Uterus (tissue), 3 donors: ENCODE measurements at regions not wholly inside any gene's neighbourhood (a gene's known extent, or its start where the extent isn't known, plus 50 kb on each side); places are given as distances from the start of the nearest gene placed in this dataset.

ENCODE experiments used
- DNase-seq, 2 donors: peaks; one replicate each; pipeline ENCODE4 v3.0.0-alpha.2; 2019 to 2020
- H3K27ac ChIP-seq, 2 donors: fragments of 200-600 bp; sonication (generic); 1 replicate in 1 of 2; 2 replicates in 1 of 2; pipeline ENCODE4 v1.5.1; 2016 to 2018
- H3K27me3 ChIP-seq, 2 donors: fragments of 200-600 bp; sonication (generic); one replicate each; pipeline ENCODE4 v1.5.1; 2018 to 2019; ENCODE audit warnings: control low read depth in 1 of 2
- H3K36me3 ChIP-seq, 2 donors: fragments of 200-600 bp; sonication (generic); one replicate each; pipeline ENCODE4 v1.5.1; 2019; ENCODE audit warnings: control low read depth in 1 of 2
- H3K4me1 ChIP-seq, 2 donors: fragments of 200-600 bp; sonication (generic); one replicate each; pipeline ENCODE4 v1.5.1; 2018 to 2019; ENCODE audit warnings: control low read depth in 1 of 2
- H3K4me3 ChIP-seq, 2 donors: fragments of 200-600 bp; sonication (generic); 1 replicate in 1 of 2; 2 replicates in 1 of 2; pipeline ENCODE4 v1.5.1; 2018 to 2019; ENCODE audit warnings: mild to moderate bottlenecking in 1 of 2
- H3K9me3 ChIP-seq, 2 donors: fragments of 200-600 bp; sonication (generic); one replicate each; pipeline ENCODE4 v1.5.1; 2019; ENCODE audit warnings: control low read depth in 1 of 2
- POLR2A ChIP-seq, 2 donors: fragments of 450-650 bp; IDR thresholded peaks; one replicate each; pipeline ENCODE4 v1.6.1; 2016; ENCODE audit warnings: antibody characterized with exemption in 2 of 2, mild to moderate bottlenecking in 1 of 2, moderate library complexity in 1 of 2
- intact Hi-C: fragments of 100-400 bp; cut with DNase I; formaldehyde crosslinking; loops from one replicate; pipeline ENCODE4 v1.15.1; 2023; ENCODE audit warnings: low total_unique reads
- TF ChIP-seq, protein P1 (sequence below), 4 experiments: fragments of 200-600 bp in 2 of 4; fragments of 450-650 bp in 2 of 4; sonication (generic) in 2 of 4; IDR thresholded peaks; one replicate each; pipeline ENCODE4 v1.5.1; 2016 to 2019; ENCODE audit warnings: antibody characterized with exemption in 4 of 4, mild to moderate bottlenecking in 2 of 4, moderate library complexity in 1 of 4
- donor health status: DM: yes; HTN: yes; CAD: no.

DNA sequence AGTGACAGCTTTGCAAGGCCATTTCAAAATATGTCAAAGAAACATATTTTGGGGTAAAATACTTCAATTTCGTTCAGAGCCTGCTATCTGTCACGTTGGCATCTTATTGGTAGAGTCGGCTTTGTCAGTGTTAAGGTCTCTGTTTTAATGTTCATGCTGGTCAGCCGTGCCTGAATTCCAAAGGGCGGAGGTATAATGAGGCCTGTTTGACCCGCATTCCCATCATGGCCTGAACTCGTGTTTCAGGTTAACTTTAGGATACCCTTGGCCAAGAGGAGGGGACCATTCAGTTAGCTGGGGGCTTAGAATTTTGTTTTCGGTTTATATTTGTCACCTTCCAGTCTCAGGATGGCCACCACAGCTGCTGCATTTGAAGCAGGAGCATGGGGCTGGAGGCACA lies 236.4 kb downstream of the NFATC2 start:
- TF ChIP-seq, protein P1, sequence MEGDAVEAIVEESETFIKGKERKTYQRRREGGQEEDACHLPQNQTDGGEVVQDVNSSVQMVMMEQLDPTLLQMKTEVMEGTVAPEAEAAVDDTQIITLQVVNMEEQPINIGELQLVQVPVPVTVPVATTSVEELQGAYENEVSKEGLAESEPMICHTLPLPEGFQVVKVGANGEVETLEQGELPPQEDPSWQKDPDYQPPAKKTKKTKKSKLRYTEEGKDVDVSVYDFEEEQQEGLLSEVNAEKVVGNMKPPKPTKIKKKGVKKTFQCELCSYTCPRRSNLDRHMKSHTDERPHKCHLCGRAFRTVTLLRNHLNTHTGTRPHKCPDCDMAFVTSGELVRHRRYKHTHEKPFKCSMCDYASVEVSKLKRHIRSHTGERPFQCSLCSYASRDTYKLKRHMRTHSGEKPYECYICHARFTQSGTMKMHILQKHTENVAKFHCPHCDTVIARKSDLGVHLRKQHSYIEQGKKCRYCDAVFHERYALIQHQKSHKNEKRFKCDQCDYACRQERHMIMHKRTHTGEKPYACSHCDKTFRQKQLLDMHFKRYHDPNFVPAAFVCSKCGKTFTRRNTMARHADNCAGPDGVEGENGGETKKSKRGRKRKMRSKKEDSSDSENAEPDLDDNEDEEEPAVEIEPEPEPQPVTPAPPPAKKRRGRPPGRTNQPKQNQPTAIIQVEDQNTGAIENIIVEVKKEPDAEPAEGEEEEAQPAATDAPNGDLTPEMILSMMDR (IDR thresholded peaks at IDR 0.05) = no peak
- TF ChIP-seq POLR2A (IDR thresholded peaks at IDR 0.05) = no peak
- Histone ChIP-seq H3K4me3 (no peak overlapping the region), H3K27me3 (no peaks in the 10 kb centered on the region), H3K27ac (no peak overlapping the region), H3K36me3 (no peaks in the 10 kb centered on the region), H3K9me3 (no peaks in the 10 kb centered on the region), H3K4me1 (no peaks in the 10 kb centered on the region)
- no peak for DNase-seq
- intact Hi-C loops = loop anchor here (5.0 kb wide), 1 partner anchor 314 kb away; no protein-coding TSS in a partner anchor

DNA sequence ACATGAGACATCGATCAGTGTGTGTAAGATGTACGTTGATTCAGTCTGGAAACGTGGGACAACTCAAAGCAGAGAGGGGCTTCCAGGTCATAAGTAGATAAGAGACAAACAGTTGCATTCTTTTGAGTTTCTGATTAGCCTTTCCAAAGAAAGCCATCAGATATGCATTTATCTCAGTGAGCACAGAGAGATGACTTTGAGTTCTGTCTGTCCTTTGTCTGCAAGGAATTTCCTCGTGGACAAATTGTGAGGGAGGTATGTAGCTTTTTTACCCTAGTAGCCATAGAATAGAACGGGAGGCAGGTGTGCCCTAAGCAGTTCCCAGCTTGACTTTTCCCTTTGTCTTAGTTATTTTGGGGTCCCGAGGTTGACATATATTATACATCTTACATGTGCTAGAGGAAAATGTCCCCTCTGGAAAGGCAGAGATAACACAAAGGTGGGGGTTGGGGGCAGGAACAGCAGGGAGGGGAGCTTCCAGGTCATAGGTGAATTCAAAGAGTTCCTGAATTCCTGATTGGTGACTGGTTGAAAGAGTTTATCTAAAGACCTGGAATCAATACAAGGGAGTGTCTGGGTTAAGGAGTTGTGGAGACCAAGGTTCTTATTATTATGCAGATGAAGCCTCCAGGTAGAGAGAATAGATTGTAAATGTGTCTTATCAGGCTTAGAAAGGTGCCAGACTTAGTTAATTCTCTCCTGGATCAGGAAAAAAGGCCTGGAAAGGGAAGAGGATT lies 237.0 kb downstream of the NFATC2 start:
- H3K9me3 ChIP-seq = no peaks in the 10 kb centered on the region
- no peak for TF ChIP-seq POLR2A (IDR thresholded peaks at IDR 0.05)
- no peak overlapping the region for H3K27ac ChIP-seq
- intact Hi-C loops = loop anchor here (5.0 kb wide), 1 partner anchor 313 kb away; no protein-coding TSS in a partner anchor
- no peak overlapping the region for H3K4me3 ChIP-seq
- H3K36me3 ChIP-seq = no peaks in the 10 kb centered on the region
- no peaks in the 10 kb centered on the region for H3K4me1 ChIP-seq
- H3K27me3 ChIP-seq = no peaks in the 10 kb centered on the region
- DNase-seq = no peak

DNA sequence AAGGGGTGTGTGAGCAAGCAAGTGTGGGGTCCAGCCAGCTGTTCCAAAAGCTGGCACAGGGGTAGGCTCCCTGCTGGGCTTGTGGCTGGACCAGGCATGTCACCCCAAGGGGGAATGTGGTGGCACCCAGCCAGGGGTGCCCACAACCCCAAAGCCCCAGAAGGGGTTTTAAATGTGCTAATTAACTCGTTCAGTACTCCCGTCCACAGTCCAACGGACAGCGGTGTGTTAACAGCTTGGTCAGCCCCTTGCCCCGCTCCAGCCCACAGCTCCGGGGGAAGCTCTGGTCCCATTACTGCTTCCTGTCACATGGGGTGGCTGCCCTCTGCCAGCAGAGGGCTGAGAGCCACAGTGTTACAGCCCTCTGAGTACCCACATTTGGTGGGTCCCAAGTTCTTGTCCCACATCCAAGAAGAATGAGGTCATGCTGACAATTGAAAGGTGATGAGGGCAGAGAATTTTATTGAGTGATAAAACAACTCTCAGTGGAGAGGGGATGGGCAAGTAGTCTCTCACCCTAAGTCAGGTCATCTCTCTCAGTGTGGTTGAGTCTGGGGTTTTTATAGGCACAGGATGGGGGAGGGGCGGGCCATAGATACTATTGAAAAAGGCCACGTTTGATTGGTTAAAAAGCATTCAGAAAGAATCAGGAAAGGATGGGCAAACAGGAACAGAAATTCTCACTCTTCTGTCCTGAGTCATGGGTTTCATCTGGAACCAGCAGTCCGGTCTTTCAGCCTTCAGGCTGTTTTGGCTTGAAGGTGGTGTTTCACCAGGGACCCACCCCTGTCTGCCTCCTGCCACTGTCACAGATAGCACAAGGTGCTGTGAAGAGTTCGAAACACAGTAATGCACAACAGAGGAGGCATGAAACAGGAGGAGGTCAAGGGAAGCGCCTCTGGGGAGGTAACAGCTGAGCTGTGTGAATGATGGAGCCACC lies 238.5 kb downstream of the NFATC2 start:
- intact Hi-C loops = no loop called here
- TF ChIP-seq POLR2A (IDR thresholded peaks at IDR 0.05) = no peak
- TF ChIP-seq, protein P1 (IDR thresholded peaks at IDR 0.05) = no peak
- H3K27me3 ChIP-seq = no peaks in the 10 kb centered on the region
- H3K4me1 ChIP-seq = no peaks in the 10 kb centered on the region
- no peak overlapping the region for H3K27ac ChIP-seq
- H3K4me3 ChIP-seq = no peak overlapping the region
- H3K36me3 ChIP-seq = no peaks in the 10 kb centered on the region
- no peaks in the 10 kb centered on the region for H3K9me3 ChIP-seq
- DNase-seq = no peak

DNA sequence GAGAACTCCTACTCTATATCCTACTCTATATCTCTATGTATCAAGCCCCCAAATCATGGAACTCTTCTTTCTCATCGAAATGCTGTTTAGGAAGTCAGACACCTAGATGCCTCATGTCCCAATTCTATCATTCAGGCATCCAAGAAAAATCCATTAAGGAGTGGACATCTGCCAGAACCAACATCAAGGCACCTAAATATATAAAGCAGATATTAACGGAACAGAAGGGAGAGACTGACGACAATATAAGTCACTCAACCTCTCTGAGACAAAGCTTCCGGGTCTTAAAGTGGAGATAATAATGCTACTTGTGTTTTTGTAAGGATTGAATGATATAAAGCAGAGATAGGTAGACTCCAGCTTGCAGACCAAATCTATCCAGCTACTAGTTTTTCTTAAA lies 241.5 kb downstream of the NFATC2 start:
- no peaks in the 10 kb centered on the region for H3K4me1 ChIP-seq
- intact Hi-C loops = no loop called here

DNA sequence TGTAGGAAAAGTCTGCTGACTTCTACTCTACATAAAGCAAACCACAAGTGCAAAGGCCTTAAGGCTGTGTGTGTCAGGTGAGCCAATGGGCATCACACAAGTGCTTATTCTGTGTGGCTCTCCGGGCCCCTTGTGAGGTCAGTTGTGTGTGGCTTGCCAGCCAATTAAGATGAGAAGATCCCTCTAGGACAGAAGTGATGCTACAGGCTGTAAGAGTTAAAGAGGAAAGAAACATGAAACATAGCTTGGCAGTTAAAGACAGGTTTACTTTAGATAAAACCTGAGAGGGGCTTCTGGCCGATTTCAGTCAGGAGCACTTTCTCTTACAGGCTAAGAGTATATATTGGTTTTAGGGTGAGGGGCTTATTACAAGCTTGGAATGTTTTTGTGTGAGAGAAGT lies 242.4 kb downstream of the NFATC2 start:
- H3K4me3 ChIP-seq = no peak overlapping the region
- no peaks in the 10 kb centered on the region for H3K4me1 ChIP-seq
- no peak overlapping the region for H3K27ac ChIP-seq
- TF ChIP-seq, protein P1 (IDR thresholded peaks at IDR 0.05) = no peak
- no peak for TF ChIP-seq POLR2A (IDR thresholded peaks at IDR 0.05)
- intact Hi-C loops = no loop called here
- no peaks in the 10 kb centered on the region for H3K27me3 ChIP-seq
- no peaks in the 10 kb centered on the region for H3K9me3 ChIP-seq
- H3K36me3 ChIP-seq = no peaks in the 10 kb centered on the region
- DNase-seq = no peak

More for the DNA sequence above, 241.5 kb downstream of the NFATC2 start:
- no peaks in the 10 kb centered on the region for H3K9me3 ChIP-seq
- H3K36me3 ChIP-seq = no peaks in the 10 kb centered on the region
- H3K27ac ChIP-seq = no peak overlapping the region
- no peak overlapping the region for H3K4me3 ChIP-seq
- TF ChIP-seq, protein P1 (IDR thresholded peaks at IDR 0.05) = no peak
- no peak for TF ChIP-seq POLR2A (IDR thresholded peaks at IDR 0.05)
- H3K27me3 ChIP-seq = no peaks in the 10 kb centered on the region
- DNase-seq = no peak
